Endodermal cell (in vitro differentiated cells): ENCODE measurements at regions not wholly inside any gene's neighbourhood (a gene's known extent, or its start where the extent isn't known, plus 50 kb on each side); places are given as distances from the start of the nearest gene placed in this dataset.

ENCODE experiments used
- DNase-seq: peaks from one replicate; pipeline ENCODE4 v3.0.0-alpha.2; 2017
- H3K27ac ChIP-seq: 2 replicates; pipeline ENCODE4 v1.5.1; 2013; ENCODE audit warnings: mild to moderate bottlenecking, low read depth, low read length, moderate library complexity
- H3K27me3 ChIP-seq: 2 replicates; pipeline ENCODE4 v1.6.1; 2013; ENCODE audit warnings: mild to moderate bottlenecking, low read length, moderate library complexity; ENCODE audit not compliant: insufficient read depth, control insufficient read depth, poor library complexity, severe bottlenecking
- H3K36me3 ChIP-seq: 2 replicates; pipeline ENCODE4 v1.7.0; 2013; ENCODE audit warnings: mild to moderate bottlenecking, low read length, moderate library complexity; ENCODE audit not compliant: control insufficient read depth, insufficient read depth
- H3K4me1 ChIP-seq: one replicate; pipeline ENCODE4 v1.7.0; 2013; ENCODE audit warnings: low read length; ENCODE audit not compliant: control insufficient read depth, insufficient read depth
- H3K4me3 ChIP-seq: 2 replicates; pipeline ENCODE4 v1.5.1; 2013; ENCODE audit warnings: mild to moderate bottlenecking, low read length, moderate library complexity
- H3K9ac ChIP-seq: 2 replicates; pipeline ENCODE4 v1.6.1; 2013; ENCODE audit warnings: mild to moderate bottlenecking, low read length, moderate library complexity; ENCODE audit not compliant: poor library complexity, severe bottlenecking; ENCODE audit errors: extremely low read depth
- H3K9me3 ChIP-seq: 2 replicates; pipeline ENCODE4 v1.6.1; 2013; ENCODE audit warnings: mild to moderate bottlenecking, low read length, moderate library complexity; ENCODE audit not compliant: control insufficient read depth
- H3K27ac Mint-ChIP-seq: 2 replicates; pipeline ENCODE4 v1.8.0; 2020; ENCODE audit warnings: mixed read lengths
- H3K27me3 Mint-ChIP-seq: 2 replicates; pipeline ENCODE4 v1.8.0; 2021; ENCODE audit warnings: mild to moderate bottlenecking, mixed read lengths; ENCODE audit not compliant: insufficient read depth
- H3K36me3 Mint-ChIP-seq: 2 replicates; pipeline ENCODE4 v1.8.0; 2020; ENCODE audit warnings: low read depth, mixed read lengths
- H3K4me1 Mint-ChIP-seq: 2 replicates; pipeline ENCODE4 v1.8.0; 2020; ENCODE audit warnings: mixed read lengths
- H3K4me3 Mint-ChIP-seq: 2 replicates; pipeline ENCODE4 v1.8.0; 2020; ENCODE audit warnings: mild to moderate bottlenecking, moderate library complexity, mixed read lengths
- H3K9me3 Mint-ChIP-seq: 2 replicates; pipeline ENCODE4 v1.8.0; 2020; ENCODE audit warnings: mild to moderate bottlenecking, mixed read lengths
- CTCF ChIP-seq: fragments of 200-600 bp; sonication (generic); conservative IDR thresholded peaks from 2 replicates; pipeline ENCODE4 v1.5.0; 2021; ENCODE audit warnings: antibody characterized with exemption, mild to moderate bottlenecking
- WGBS, 2 experiments: methylation state at CpG; one replicate each; pipeline versions ENCODE4 v1.1.5 to v1.1.7; 2013; ENCODE audit warnings: missing lambda C conversion rate in 2 of 2, mixed read lengths in 1 of 2; ENCODE audit not compliant: insufficient coverage in 1 of 2, insufficient read length in 1 of 2; 5-methylcytosine and 5-hydroxymethylcytosine counted together

- no peak for DNase-seq
- no peak overlapping the region for H3K4me3 Mint-ChIP-seq
Observed at GRCh38 chr16:5605404-5605803, 507.8 kb upstream of the EEF2KMT start.

GRCh38 chr16:5604770-5605169 is 507.2 kb upstream of the EEF2KMT start:
- peak; percentile 58 for DNase-seq
- WGBS, 2 experiments = 67 to 81% methylated on average over 6 to 8 of the region's 8 CpGs
- Mint-ChIP-seq H3K4me1 (no peaks in the 10 kb centered on the region), H3K27me3 (peaks cover 6% of the 10 kb centered on the region), H3K9me3 (no peaks in the 10 kb centered on the region), H3K36me3 (no peaks in the 10 kb centered on the region), H3K27ac (peak overlapping the region; percentile 36), H3K4me3 (no peak overlapping the region)
- Histone ChIP-seq H3K36me3 (no peaks in the 10 kb centered on the region), H3K9me3 (no peaks in the 10 kb centered on the region), H3K9ac (no peak overlapping the region), H3K4me1 (no peaks in the 10 kb centered on the region), H3K27ac (no peak overlapping the region), H3K4me3 (no peak overlapping the region), H3K27me3 (peaks cover 27% of the 10 kb centered on the region)
- peak; percentile 73 for TF ChIP-seq CTCF

More at GRCh38 chr16:5605404-5605803, 507.8 kb upstream of the EEF2KMT start:
- H3K9ac ChIP-seq = no peak overlapping the region
- H3K27ac ChIP-seq = no peak overlapping the region
- no peak overlapping the region for H3K27ac Mint-ChIP-seq
- no peaks in the 10 kb centered on the region for H3K36me3 ChIP-seq
- H3K36me3 Mint-ChIP-seq = no peaks in the 10 kb centered on the region
- no peaks in the 10 kb centered on the region for H3K4me1 Mint-ChIP-seq
- no peak overlapping the region for H3K4me3 ChIP-seq
- no peaks in the 10 kb centered on the region for H3K9me3 ChIP-seq
- no peaks in the 10 kb centered on the region for H3K4me1 ChIP-seq
- H3K27me3 ChIP-seq = peaks cover 31% of the 10 kb centered on the region
- no peaks in the 10 kb centered on the region for H3K9me3 Mint-ChIP-seq
- peaks cover 6% of the 10 kb centered on the region for H3K27me3 Mint-ChIP-seq
- TF ChIP-seq CTCF = no peak

- TF ChIP-seq CTCF = no peak
- 95 to 100% methylated on average over 1 to 4 of the region's 4 CpGs for WGBS, 2 experiments
Observed at GRCh38 chr16:5603836-5604235, 506.2 kb upstream of the EEF2KMT start.

More at GRCh38 chr16:5603836-5604235, 506.2 kb upstream of the EEF2KMT start:
- no peak overlapping the region for H3K4me3 Mint-ChIP-seq
- no peaks in the 10 kb centered on the region for H3K9me3 Mint-ChIP-seq
- no peaks in the 10 kb centered on the region for H3K36me3 Mint-ChIP-seq
- no peak overlapping the region for H3K27ac Mint-ChIP-seq
- Histone ChIP-seq H3K4me3 (no peak overlapping the region), H3K4me1 (no peaks in the 10 kb centered on the region), H3K9ac (no peak overlapping the region), H3K9me3 (no peaks in the 10 kb centered on the region), H3K27ac (no peak overlapping the region), H3K27me3 (peaks cover 25% of the 10 kb centered on the region), H3K36me3 (no peaks in the 10 kb centered on the region)
- H3K27me3 Mint-ChIP-seq = no peaks in the 10 kb centered on the region
- no peak for DNase-seq
- H3K4me1 Mint-ChIP-seq = no peaks in the 10 kb centered on the region
